Epithelial cell of esophagus (primary cell): ENCODE measurements at regions not wholly inside any gene's neighbourhood (a gene's known extent, or its start where the extent isn't known, plus 50 kb on each side); places are given as distances from the start of the nearest gene placed in this dataset.

Source experiments
- DNase-seq: peaks from one replicate; pipeline ENCODE4 v3.0.0; 2010; ENCODE audit warnings: low read depth
- H3K4me3 ChIP-seq: 2 replicates; pipeline ENCODE4 v1.5.1; 2011; ENCODE audit warnings: mild to moderate bottlenecking, low read length, control low read depth
- TF ChIP-seq, protein P1 (sequence below): IDR thresholded peaks from 2 replicates; pipeline ENCODE4 v1.5.1; 2011; ENCODE audit warnings: low read depth, mild to moderate bottlenecking, low read length, control low read depth, inconsistent platforms; ENCODE audit not compliant: insufficient read depth; ENCODE audit errors: missing control alignments

DNA sequence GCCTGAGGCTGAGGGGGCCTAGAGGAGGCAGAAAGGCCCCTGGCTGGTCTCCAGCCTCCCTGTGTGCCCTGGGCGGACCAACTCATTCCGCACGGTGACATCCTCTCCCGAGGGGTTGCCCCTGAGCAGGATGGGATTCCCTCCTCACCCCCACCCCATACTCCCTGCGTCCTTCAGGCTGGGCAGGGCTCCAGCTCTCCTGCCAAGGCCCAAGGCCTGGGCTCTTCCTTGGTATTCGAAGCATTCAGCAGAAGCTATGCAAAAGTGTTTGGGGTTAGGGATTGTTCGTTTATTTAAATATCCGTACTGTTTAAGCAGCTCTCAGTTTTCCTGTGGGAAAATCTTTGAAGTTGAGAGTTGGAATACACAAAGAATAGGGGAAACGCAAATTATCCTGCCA, 113.1 kb upstream of the RAB12 start:
- no peak overlapping the region for H3K4me3 ChIP-seq

DNA sequence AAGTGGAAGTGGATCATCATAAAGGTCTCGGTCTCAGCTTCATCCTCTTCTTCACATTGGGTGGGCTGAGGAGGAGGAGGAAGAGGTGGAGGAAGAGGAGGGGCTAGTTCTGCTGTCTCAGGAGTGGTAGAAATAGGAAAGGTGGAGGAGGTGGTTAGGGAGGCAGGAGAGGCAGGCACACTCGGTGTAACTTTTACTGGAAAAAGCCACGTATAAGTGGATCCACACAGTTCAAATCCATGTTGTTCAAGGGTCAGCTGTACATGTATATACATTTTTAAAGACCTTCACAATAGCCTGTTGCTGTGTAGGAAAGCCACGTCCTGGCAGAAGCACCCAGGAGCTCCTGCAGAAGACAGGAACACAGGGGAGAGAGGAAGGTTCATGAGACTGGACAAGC, 110.3 kb upstream of the RAB12 start:
- TF ChIP-seq, protein P1, sequence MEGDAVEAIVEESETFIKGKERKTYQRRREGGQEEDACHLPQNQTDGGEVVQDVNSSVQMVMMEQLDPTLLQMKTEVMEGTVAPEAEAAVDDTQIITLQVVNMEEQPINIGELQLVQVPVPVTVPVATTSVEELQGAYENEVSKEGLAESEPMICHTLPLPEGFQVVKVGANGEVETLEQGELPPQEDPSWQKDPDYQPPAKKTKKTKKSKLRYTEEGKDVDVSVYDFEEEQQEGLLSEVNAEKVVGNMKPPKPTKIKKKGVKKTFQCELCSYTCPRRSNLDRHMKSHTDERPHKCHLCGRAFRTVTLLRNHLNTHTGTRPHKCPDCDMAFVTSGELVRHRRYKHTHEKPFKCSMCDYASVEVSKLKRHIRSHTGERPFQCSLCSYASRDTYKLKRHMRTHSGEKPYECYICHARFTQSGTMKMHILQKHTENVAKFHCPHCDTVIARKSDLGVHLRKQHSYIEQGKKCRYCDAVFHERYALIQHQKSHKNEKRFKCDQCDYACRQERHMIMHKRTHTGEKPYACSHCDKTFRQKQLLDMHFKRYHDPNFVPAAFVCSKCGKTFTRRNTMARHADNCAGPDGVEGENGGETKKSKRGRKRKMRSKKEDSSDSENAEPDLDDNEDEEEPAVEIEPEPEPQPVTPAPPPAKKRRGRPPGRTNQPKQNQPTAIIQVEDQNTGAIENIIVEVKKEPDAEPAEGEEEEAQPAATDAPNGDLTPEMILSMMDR = no peak
- no peak overlapping the region for H3K4me3 ChIP-seq
- no peak for DNase-seq

More for the DNA sequence above, 113.1 kb upstream of the RAB12 start:
- no peak for DNase-seq
- TF ChIP-seq, protein P1 = no peak

DNA sequence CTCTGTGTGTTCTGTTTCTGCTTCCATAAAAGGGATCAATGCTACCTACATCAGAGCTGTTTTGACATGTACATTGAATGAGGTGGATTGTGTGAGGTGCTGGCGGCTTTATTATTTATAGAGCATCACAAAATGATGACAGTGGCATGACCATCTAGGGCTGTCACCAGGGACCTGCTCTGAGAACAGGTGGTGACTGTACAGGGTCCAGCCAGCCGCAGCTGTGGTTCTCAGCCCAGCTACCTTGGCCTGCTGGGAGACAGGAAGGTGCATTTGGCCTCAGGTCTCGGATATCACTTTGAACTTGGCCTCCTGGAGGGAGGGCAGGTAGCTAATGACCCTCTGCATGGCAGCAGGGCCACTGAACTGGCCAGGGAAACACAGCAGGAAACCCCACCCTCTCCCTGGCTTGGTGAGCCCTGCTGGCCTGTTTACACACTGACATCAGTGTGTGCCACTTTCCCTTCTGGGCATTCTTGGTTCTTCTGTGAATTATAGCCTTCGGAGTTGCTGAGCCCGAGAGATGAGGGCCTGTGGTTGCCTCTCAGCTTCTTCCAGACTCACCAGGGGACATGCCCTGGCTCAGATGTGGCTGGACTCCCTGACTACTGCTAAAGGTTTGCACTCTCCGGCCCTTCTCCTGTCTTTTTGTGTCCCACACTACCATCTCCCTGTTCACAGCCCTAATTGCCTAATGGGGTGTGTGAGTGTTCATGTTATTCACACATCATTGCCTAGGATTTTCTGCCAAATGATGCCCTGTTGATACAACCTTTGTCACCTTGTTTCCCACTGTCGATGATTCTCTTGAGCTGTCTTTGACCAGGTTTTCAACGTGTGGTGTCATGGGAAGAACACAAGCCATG, 109.2 kb upstream of the RAB12 start:
- DNase-seq = no peak
- no peak overlapping the region for H3K4me3 ChIP-seq
- TF ChIP-seq, protein P1 = no peak

DNA sequence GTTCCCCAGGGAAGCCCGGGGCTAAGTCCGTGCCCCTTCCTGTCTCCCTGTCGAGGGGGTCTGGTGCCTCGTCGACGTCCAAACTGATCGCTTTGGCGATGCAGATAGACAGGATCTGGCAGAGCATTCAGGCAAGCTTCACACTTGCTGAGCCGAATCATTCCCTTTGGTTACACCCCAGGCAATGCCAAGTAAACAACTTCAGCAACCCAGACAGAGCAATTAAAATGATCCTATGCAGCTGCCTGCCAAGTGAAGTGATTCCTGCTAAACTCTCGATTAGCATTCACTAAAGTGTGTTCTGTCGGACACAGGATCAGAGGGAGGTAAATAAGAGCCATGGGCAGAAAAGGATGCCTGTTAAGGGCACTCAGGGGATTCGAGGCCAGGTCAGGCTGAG, 108.2 kb upstream of the RAB12 start:
- no peak overlapping the region for H3K4me3 ChIP-seq
- TF ChIP-seq, protein P1 = no peak
- no peak for DNase-seq

DNA sequence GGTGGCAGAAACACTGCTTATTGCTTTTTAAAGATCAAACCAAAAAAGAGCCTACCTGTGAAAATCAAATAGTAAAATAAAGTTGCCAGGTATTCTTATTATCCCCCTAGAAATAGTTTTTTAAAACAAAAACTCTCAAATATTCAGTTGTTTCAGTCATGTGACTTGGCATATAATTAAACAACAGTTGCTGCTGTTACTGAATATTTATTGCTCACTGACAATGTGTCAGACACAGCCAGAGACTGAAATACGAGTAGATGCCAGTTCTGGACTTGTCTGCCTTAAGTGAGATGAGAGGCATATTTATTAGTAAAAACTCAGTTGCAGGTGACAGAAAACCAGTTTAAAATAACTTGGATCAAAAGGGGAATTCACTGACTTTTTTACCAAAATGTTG, 106.0 kb upstream of the RAB12 start:
- peak; percentile 30 for DNase-seq
- H3K4me3 ChIP-seq = no peak overlapping the region
- TF ChIP-seq, protein P1 = no peak

DNA sequence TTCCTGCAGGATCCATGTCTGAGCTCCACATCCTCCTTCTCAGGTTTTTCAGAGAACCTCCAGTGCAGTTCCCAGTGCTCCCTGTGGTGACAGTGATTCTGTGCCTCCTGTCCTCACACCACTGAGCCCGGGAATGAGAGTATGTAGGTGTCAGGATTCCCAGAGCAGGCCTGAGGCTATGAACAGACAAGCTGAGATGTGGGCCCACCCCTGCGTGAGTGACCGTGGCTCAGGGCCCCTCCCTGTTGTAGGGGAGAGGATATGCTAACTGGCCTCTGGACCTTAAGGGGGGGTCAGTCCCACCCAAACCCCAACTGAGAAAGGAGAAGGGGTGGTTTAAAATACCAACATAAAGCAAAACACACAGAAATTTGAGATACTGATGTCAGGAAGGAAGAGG, 104.8 kb upstream of the RAB12 start:
- H3K4me3 ChIP-seq = no peak overlapping the region
- TF ChIP-seq, protein P1 = no peak
- no peak for DNase-seq
